A673 (cell line): ENCODE measurements at regions not wholly inside any gene's neighbourhood (a gene's known extent, or its start where the extent isn't known, plus 50 kb on each side); places are given as distances from the start of the nearest gene placed in this dataset.

ENCODE experiments used
- CTCF ChIP-seq: fragments of 300-800, 200-600 bp; sonication (generic); conservative IDR thresholded peaks from 2 replicates; pipeline ENCODE4 v1.5.1; 2017; ENCODE audit warnings: low read depth, mild to moderate bottlenecking, antibody characterized with exemption, low read length, moderate library complexity, mixed read lengths
- EZH2 ChIP-seq: fragments of 200-600 bp; sonication (generic); IDR thresholded peaks from 2 replicates; pipeline ENCODE4 v1.6.1; 2017; ENCODE audit warnings: borderline replicate concordance, low read depth, mild to moderate bottlenecking, mixed read lengths, antibody characterized with exemption, low read length; ENCODE audit not compliant: poor library complexity, severe bottlenecking

GRCh38 chr16:79519448-79519847 lies 81.1 kb downstream of the MAF start:
- no peak for TF ChIP-seq CTCF
- no peak for TF ChIP-seq EZH2
